NCI-H774 (cell line): ENCODE measurements at regions not wholly inside any gene's neighbourhood (a gene's known extent, or its start where the extent isn't known, plus 50 kb on each side); places are given as distances from the start of the nearest gene placed in this dataset.
A peak's percentile ranks its signal among the peaks of the same experiment; 100 is the strongest.
"Not testable (repeated sequence)": the region's sequence is repeated elsewhere in the genome, so short reads cannot be mapped to it uniquely, and the experiment has no call there.

ENCODE experiments used
- DNase-seq: peaks from one replicate; lab custom pipeline; 2025; lab: John Stamatoyannopoulos, UW

DNA sequence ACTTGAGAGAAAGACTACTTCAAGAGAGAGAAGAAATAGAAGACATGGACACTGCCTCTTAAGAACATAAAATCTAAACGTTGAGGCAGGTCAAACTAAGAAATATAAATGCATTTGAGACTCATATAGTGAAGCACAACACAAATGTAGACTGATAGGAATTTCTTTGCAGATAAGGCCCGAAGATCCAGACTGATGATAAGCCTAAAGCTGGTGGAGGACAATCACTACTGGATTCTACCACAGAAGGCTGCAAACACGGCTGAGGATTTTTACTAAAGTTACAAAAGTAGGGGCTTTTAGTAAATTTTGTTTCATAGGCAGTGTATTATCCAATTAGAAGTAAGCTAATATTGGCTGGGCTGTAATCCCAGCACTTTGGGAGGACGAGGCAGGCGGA is 278.3 kb downstream of the RAP2B start:
- no peak for DNase-seq

GRCh38 chr3:153442386-153442785 is 280.4 kb downstream of the RAP2B start:
- DNase-seq, result no peak

DNA sequence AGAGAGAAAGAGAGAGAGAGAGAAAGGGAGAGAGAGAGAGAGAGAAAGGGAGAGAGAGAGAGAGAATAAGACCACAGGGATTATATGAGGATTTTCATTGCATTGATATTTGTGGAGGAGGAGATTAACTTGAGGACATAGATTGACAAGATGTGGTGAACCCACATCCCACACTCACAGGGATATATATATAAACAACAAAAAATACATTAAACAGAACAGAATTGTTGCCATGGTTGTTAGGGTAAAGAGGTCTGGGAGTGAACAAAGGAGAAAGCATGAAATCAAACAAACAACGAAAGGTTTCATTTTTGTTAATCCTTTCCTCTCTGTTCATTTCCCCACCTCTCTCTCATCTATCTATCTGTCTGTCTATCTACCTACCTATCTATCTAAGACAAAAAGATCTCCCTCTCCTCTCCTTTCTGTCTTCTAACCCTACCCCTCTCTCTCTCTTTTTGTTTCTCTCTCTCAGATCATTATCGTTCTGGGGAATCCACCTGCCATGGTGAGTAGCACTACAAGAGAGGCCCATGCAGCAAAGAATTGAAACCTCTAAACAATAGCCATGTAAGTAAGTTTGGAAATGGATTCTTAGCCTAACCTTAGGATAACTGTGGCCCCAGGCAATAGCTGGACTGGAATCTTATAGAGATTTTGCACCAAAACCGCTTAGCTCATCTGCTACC is 280.9 kb downstream of the RAP2B start:
- no peak for DNase-seq

- DNase-seq, result no peak
Observed at GRCh38 chr3:153443961-153444360, 281.9 kb downstream of the RAP2B start.

- DNase-seq, result no peak
Observed at GRCh38 chr3:153445817-153446216, 283.8 kb downstream of the RAP2B start.

GRCh38 chr3:153448151-153448829 is 286.3 kb downstream of the RAP2B start:
- DNase-seq, result no peak

GRCh38 chr3:153456833-153457545 is 295.0 kb downstream of the RAP2B start:
- no peak for DNase-seq

DNA sequence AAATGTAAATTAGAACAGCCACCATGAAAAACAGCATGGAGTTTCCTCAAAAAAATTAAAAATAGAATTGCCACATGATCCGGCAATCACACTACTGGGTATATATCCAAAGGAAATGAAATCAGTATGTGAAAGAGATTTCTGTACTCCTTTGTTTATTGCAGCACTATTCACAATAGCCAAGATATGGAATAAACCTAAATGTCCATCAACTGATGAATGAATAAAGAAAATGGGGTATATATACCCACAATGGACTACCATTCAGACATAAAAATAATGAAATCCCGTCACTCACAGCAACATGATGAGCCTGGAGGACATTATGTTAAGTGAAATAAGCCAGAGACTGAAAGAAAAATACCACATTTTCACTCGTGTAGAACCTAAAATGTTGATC is 296.9 kb downstream of the RAP2B start:
- DNase-seq, result no peak

DNA sequence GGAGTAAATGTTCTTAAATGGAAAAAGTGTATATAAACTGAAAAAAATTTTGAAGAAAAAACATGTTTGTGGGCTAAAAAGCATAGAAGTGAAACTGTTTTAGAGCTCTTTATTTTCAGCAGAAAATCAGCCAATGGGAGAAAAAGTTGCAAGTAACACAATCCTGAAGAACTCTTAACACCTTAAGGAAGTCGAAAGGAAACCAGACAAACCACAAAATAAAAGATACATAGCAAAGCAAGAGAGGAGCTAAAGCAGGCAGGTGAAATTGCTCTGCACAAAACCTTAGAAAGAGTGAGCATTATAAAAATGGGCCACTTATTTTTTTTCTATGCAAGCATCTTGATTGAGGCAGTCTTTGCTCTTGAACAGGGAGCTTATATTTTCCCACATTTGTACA is 300.5 kb downstream of the RAP2B start:
- no peak for DNase-seq

GRCh38 chr3:153463895-153464294 is 301.9 kb downstream of the RAP2B start:
- DNase-seq, result no peak

DNA sequence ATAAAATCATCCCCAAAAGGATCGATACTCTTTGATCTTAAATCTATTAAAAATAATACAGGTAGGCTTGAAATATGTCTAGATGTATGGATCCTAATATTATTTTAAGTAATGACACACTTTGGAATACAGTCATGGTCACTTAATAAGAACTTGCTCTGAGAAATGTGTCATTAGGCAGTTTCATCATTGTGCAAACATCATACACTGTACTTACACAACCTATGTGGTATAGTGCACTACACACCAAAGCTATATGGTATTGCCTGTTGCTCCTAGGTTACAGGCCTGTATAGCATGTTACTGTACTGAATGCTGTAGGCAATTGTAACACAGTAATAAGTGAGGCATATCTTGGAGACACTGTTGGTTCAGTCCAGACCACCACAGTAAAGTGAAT is 307.1 kb downstream of the RAP2B start:
- DNase-seq, result no peak

GRCh38 chr3:153484842-153485241 is 322.8 kb downstream of the RAP2B start:
- no peak for DNase-seq

GRCh38 chr3:153495422-153495821 is 333.4 kb downstream of the RAP2B start:
- no peak for DNase-seq

DNA sequence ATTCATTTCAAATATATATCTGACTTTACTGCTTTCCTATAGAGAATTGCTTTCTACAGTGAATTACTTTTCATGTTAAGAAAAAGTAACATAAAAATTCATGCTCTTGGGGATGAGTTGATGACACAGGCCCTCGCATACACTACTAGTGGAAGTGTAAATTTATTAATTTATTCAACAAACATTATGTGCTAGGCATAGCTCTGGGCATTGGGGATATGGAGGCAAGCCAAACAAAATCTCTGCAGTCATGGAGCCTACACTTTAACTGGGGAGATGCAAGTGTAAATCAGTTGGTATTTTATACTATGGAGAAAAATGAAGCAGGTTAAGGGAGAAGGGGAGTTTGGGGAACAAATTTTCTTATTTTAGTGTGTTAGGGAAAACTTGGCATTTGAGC is 340.7 kb downstream of the RAP2B start:
- no peak for DNase-seq

DNA sequence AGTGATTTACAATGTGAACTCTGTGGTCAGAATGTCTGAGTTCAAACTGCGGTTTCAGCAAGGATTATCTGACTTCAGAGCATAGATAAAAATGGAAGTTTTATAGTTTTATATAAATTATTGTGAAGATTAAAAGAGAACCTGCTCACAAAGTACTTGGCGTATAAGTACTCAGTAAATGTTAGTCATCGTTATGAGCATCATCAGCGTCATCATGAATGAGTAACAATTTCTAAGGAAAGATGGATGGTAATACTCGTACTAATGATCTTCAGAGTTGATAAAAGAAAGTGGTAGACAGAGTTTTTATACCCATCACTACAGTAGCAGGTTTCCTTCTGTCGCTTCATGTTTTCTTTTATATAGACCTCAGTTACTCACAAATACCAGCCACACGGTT is 341.8 kb downstream of the RAP2B start:
- no peak for DNase-seq

GRCh38 chr3:153506205-153506604 is 344.2 kb downstream of the RAP2B start:
- not testable (repeated sequence) for DNase-seq

- peak; percentile 38 for DNase-seq
Observed at GRCh38 chr3:153506686-153507085, 344.7 kb downstream of the RAP2B start.

GRCh38 chr3:153513236-153513635 is 351.2 kb downstream of the RAP2B start:
- no peak for DNase-seq

- no peak for DNase-seq
Observed at GRCh38 chr3:153528473-153528872, 366.4 kb downstream of the RAP2B start.

DNA sequence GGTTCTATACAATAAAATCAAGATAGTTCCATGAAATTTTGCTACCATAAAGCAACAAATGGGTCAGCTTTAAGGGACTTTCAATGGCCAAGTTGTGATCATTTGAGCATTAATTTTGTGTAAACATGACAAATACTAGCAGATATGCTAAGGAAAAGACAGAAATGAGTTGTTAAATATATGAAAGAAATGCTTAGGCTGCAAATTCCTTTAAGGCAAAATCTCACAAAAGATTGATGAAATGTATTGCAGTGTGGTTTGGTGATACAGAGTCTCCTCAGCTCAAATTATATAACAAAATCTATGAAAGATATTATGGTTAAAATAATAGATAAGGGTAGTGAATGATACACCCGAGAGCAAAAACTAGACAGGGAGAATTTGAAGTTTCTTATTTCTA is 377.2 kb downstream of the RAP2B start:
- no peak for DNase-seq

GRCh38 chr3:153545471-153545870 is 383.4 kb downstream of the RAP2B start:
- DNase-seq, result no peak

GRCh38 chr3:153547970-153548369 is 385.9 kb downstream of the RAP2B start:
- DNase-seq, result no peak

DNA sequence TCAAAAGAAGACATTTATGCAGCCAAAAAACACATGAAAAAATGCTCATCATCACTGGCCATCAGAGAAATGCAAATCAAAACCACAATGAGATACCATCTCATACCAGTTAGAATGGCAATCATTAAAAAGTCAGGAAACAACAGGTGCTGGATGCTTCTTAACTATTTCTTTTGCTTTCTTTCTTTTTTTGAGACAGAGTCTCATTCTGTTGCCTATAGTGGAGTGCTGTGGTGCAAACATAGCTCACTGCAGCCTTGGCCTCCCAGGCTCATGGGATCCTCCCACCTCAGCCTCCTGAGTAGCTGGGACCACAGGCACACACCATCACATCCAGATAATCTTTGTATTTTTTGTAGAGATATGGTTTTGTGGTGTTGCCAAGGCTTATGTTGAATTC is 387.7 kb downstream of the RAP2B start:
- DNase-seq, result not testable (repeated sequence)
